Stromal cell of bone marrow (primary cell): ENCODE measurements at regions not wholly inside any gene's neighbourhood (a gene's known extent, or its start where the extent isn't known, plus 50 kb on each side); places are given as distances from the start of the nearest gene placed in this dataset.

Experiments
- DNase-seq: peaks from one replicate; pipeline ENCODE4 v3.0.0-alpha.2; 2012; ENCODE audit warnings: low read depth

- DNase-seq: no peak
Observed at GRCh38 chr18:10397004-10397403, 57.4 kb upstream of the APCDD1 start.

- DNase-seq: no peak
Observed at GRCh38 chr18:10398571-10398970, 55.9 kb upstream of the APCDD1 start.

GRCh38 chr18:10399465-10399864 is 55.0 kb upstream of the APCDD1 start:
- DNase-seq: no peak

GRCh38 chr18:10400534-10401307 is 53.7 kb upstream of the APCDD1 start:
- DNase-seq: no peak

- no peak for DNase-seq
Observed at GRCh38 chr18:10401521-10401920, 52.9 kb upstream of the APCDD1 start.

GRCh38 chr18:10401930-10402329 is 52.5 kb upstream of the APCDD1 start:
- no peak for DNase-seq

- no peak for DNase-seq
Observed at GRCh38 chr18:10402871-10403559, 51.4 kb upstream of the APCDD1 start.

- DNase-seq: no peak
Observed at GRCh38 chr18:10403708-10404107, 50.7 kb upstream of the APCDD1 start.

GRCh38 chr18:10404168-10404567 is 50.3 kb upstream of the APCDD1 start:
- DNase-seq: no peak
